CD14-positive monocyte (primary cell): ENCODE measurements at regions not wholly inside any gene's neighbourhood (a gene's known extent, or its start where the extent isn't known, plus 50 kb on each side); places are given as distances from the start of the nearest gene placed in this dataset.

Source experiments
- DNase-seq, 3 donors: peaks; one replicate each; pipeline ENCODE4 v3.0.0-alpha.2; 2011 to 2022
- H2AFZ ChIP-seq: 2 replicates; pipeline ENCODE4 v1.6.0; 2012; ENCODE audit warnings: mild to moderate bottlenecking, low read depth, low read length, inconsistent platforms; ENCODE audit not compliant: insufficient read depth, poor library complexity, severe bottlenecking
- H3K27ac ChIP-seq, 2 donors: 1 replicate in 1 of 2; 2 replicates in 1 of 2; pipeline ENCODE4 v1.5.1; 2012 to 2013; ENCODE audit warnings: low read length in 2 of 2, control low read depth in 1 of 2, inconsistent platforms in 1 of 2, low read depth in 1 of 2, mild to moderate bottlenecking in 1 of 2
- H3K27me3 ChIP-seq, 2 donors: one replicate each; pipeline versions ENCODE4 v1.6.0 to v1.6.1; 2011 to 2013; ENCODE audit warnings: low read length in 2 of 2; ENCODE audit not compliant: control insufficient read depth in 2 of 2, insufficient read depth in 2 of 2
- H3K36me3 ChIP-seq, 2 donors: replicated peaks in 1 of 2; 1 replicate in 1 of 2; 2 replicates in 1 of 2; pipeline versions ENCODE4 v1.5.1 to v1.6.1; 2012 to 2013; ENCODE audit warnings: low read length in 2 of 2, control low read depth in 1 of 2, inconsistent platforms in 1 of 2, mild to moderate bottlenecking in 1 of 2; ENCODE audit not compliant: insufficient read depth in 2 of 2, control insufficient read depth in 1 of 2
- H3K4me1 ChIP-seq, 2 donors: 1 replicate in 1 of 2; 2 replicates in 1 of 2; pipeline versions ENCODE4 v1.5.1 to v1.6.1; 2012 to 2013; ENCODE audit warnings: low read length in 2 of 2, control low read depth in 1 of 2, inconsistent platforms in 1 of 2, mild to moderate bottlenecking in 1 of 2, moderate library complexity in 1 of 2; ENCODE audit not compliant: insufficient read depth in 2 of 2, control insufficient read depth in 1 of 2
- H3K4me2 ChIP-seq: replicated peaks from 2 replicates; pipeline ENCODE3; 2012; ENCODE audit warnings: low read length, moderate library complexity, mild to moderate bottlenecking; ENCODE audit not compliant: poor library complexity, severe bottlenecking; ENCODE audit errors: extremely low read depth
- H3K4me3 ChIP-seq, 3 experiments: fragments of 200-600 bp in 1 of 3; sonication (generic) in 1 of 3; replicated peaks in 1 of 3; 1 replicate in 2 of 3; 2 replicates in 1 of 3; pipeline ENCODE4 v1.5.1; 2011 to 2013; ENCODE audit warnings: low read length in 3 of 3, mild to moderate bottlenecking in 3 of 3, control low read depth in 2 of 3, low read depth in 2 of 3, inconsistent platforms in 1 of 3, moderate library complexity in 1 of 3
- H3K79me2 ChIP-seq: 2 replicates; pipeline ENCODE4 v1.6.0; 2012; ENCODE audit warnings: mild to moderate bottlenecking, control low read depth, inconsistent platforms, low read length, moderate library complexity; ENCODE audit not compliant: insufficient read depth
- H3K9ac ChIP-seq: 2 replicates; pipeline ENCODE4 v1.6.0; 2017; ENCODE audit warnings: low read length, mild to moderate bottlenecking; ENCODE audit not compliant: insufficient read depth, poor library complexity, severe bottlenecking
- H3K9me3 ChIP-seq, 2 donors: replicated peaks in 1 of 2; 1 replicate in 1 of 2; 2 replicates in 1 of 2; pipeline versions ENCODE4 v1.5.1 to v1.6.1; 2012 to 2013; ENCODE audit warnings: low read length in 2 of 2, control low read depth in 1 of 2; ENCODE audit not compliant: control insufficient read depth in 1 of 2, insufficient read depth in 1 of 2
- H4K20me1 ChIP-seq: 2 replicates; pipeline ENCODE4 v1.6.0; 2012; ENCODE audit warnings: mild to moderate bottlenecking, low read length, control low read depth, moderate library complexity; ENCODE audit not compliant: insufficient read depth
- H3K27ac Mint-ChIP-seq, 7 donors: one replicate each; pipeline ENCODE4 v1.8.0; 2020; ENCODE audit warnings: mild to moderate bottlenecking in 7 of 7, mixed read lengths in 7 of 7, moderate library complexity in 6 of 7, inconsistent platforms in 2 of 7
- H3K27me3 Mint-ChIP-seq, 3 donors: one replicate each; pipeline ENCODE4 v1.8.0; 2021 to 2022; ENCODE audit warnings: low read depth in 3 of 3, mild to moderate bottlenecking in 3 of 3, mixed read lengths in 3 of 3, moderate library complexity in 3 of 3, inconsistent platforms in 1 of 3
- H3K36me3 Mint-ChIP-seq, 2 donors: one replicate each; pipeline ENCODE4 v1.8.0; 2020; ENCODE audit warnings: mixed read lengths in 2 of 2, inconsistent platforms in 1 of 2, mild to moderate bottlenecking in 1 of 2
- H3K4me1 Mint-ChIP-seq: one replicate; pipeline ENCODE4 v1.8.0; 2020; ENCODE audit warnings: mild to moderate bottlenecking, mixed read lengths
- H3K4me3 Mint-ChIP-seq, 2 donors: one replicate each; pipeline ENCODE4 v1.8.0; 2020; ENCODE audit warnings: mild to moderate bottlenecking in 2 of 2, mixed read lengths in 2 of 2, moderate library complexity in 1 of 2
- H3K9me3 Mint-ChIP-seq, 7 donors: one replicate each; pipeline ENCODE4 v1.8.0; 2020 to 2022; ENCODE audit warnings: mixed read lengths in 7 of 7, mild to moderate bottlenecking in 6 of 7, moderate library complexity in 6 of 7, inconsistent platforms in 2 of 7
- CTCF ChIP-seq: fragments of 200-600 bp; IDR thresholded peaks from one replicate; pipeline ENCODE4 v1.8.0; 2022; ENCODE audit warnings: antibody characterized with exemption, mild to moderate bottlenecking
- WGBS: methylation state at CpG from one replicate; pipeline ENCODE4 v1.1.5; 2013; ENCODE audit warnings: missing lambda C conversion rate; ENCODE audit not compliant: insufficient coverage; 5-methylcytosine and 5-hydroxymethylcytosine counted together
- intact Hi-C, 2 donors: fragments of 100-400 bp; cut with micrococcal nuclease; formaldehyde crosslinking; loops; one replicate each; pipeline versions ENCODE4 v1.15.0 to v1.15.1; 2023

GRCh38 chr7:17015598-17016031 is 133.8 kb upstream of the AGR3 start:
- intact Hi-C loops: no loop called here
- H3K9me3 Mint-ChIP-seq: peaks cover 0 to 2% (median 0%) of the 10 kb centered on the region in 7 donors

GRCh38 chr7:17016402-17017010 is 134.7 kb upstream of the AGR3 start:
- Mint-ChIP-seq H3K36me3 (peaks cover 0 to 1% of the 10 kb centered on the region in 2 donors), H3K27ac (no peak overlapping the region), H3K4me3 (no peak overlapping the region), H3K9me3 (peaks cover 0 to 2% (median 0%) of the 10 kb centered on the region in 7 donors), H3K27me3 (no peaks in the 10 kb centered on the region), H3K4me1 (peaks cover 3% of the 10 kb centered on the region)
- H3K79me2 ChIP-seq: no peaks in the 10 kb centered on the region
- H3K4me3 ChIP-seq: no peak overlapping the region
- peaks cover 0 to 2% of the 10 kb centered on the region in 2 donors for H3K4me1 ChIP-seq
- TF ChIP-seq CTCF: no peak
- H3K27me3 ChIP-seq: no peaks in the 10 kb centered on the region
- no peak for DNase-seq
- intact Hi-C loops: no loop called here
- no peaks in the 10 kb centered on the region for H4K20me1 ChIP-seq
- no peak overlapping the region for H3K4me2 ChIP-seq
- H3K9me3 ChIP-seq: no peaks in the 10 kb centered on the region
- no peak overlapping the region for H3K27ac ChIP-seq
- no CpG with 5 or more reads among the region's 2 CpGs for WGBS
- H3K9ac ChIP-seq: no peak overlapping the region
- no peak overlapping the region for H2AFZ ChIP-seq
- H3K36me3 ChIP-seq: no peaks in the 10 kb centered on the region

More at GRCh38 chr7:17015598-17016031, 133.8 kb upstream of the AGR3 start:
- peaks cover 4 to 11% of the 10 kb centered on the region in 2 donors for H3K4me1 ChIP-seq
- WGBS: 90% methylated on average over 3 of the region's 4 CpGs
- H3K27me3 Mint-ChIP-seq: no peaks in the 10 kb centered on the region
- no peaks in the 10 kb centered on the region for H4K20me1 ChIP-seq
- H3K36me3 Mint-ChIP-seq: peaks cover 0 to 2% of the 10 kb centered on the region in 2 donors
- no peak overlapping the region for H3K4me2 ChIP-seq
- TF ChIP-seq CTCF: no peak
- no peak overlapping the region for H3K4me3 Mint-ChIP-seq
- no peaks in the 10 kb centered on the region for H3K9me3 ChIP-seq
- H3K79me2 ChIP-seq: no peaks in the 10 kb centered on the region
- no peak for DNase-seq
- H3K9ac ChIP-seq: no peak overlapping the region
- H3K4me3 ChIP-seq: no peak overlapping the region
- H3K27ac ChIP-seq: no peak overlapping the region
- peaks cover 11% of the 10 kb centered on the region for H3K4me1 Mint-ChIP-seq
- H3K36me3 ChIP-seq: no peaks in the 10 kb centered on the region
- no peak overlapping the region for H2AFZ ChIP-seq
- no peaks in the 10 kb centered on the region for H3K27me3 ChIP-seq
- H3K27ac Mint-ChIP-seq: no peak overlapping the region
